NAMALWA (cell line): ENCODE measurements at regions not wholly inside any gene's neighbourhood (a gene's known extent, or its start where the extent isn't known, plus 50 kb on each side); places are given as distances from the start of the nearest gene placed in this dataset.
"Not testable (repeated sequence)": the region's sequence is repeated elsewhere in the genome, so short reads cannot be mapped to it uniquely, and the experiment has no call there.

Source experiments
- DNase-seq: peaks from one replicate; pipeline ENCODE4 v3.0.0-alpha.2; 2015; ENCODE audit warnings: low spot score

- no peak for DNase-seq
Measured at GRCh38 chr5:107772418-107773310, 101.9 kb upstream of the EFNA5 start.

- DNase-seq = no peak
Measured at GRCh38 chr5:107771926-107772325, 101.2 kb upstream of the EFNA5 start.

- no peak for DNase-seq
Measured at GRCh38 chr5:107770051-107770450, 99.3 kb upstream of the EFNA5 start.

- no peak for DNase-seq
Measured at GRCh38 chr5:107769519-107769918, 98.8 kb upstream of the EFNA5 start.

GRCh38 chr5:107766972-107767371 lies 96.2 kb upstream of the EFNA5 start:
- no peak for DNase-seq

GRCh38 chr5:107766439-107766838 lies 95.7 kb upstream of the EFNA5 start:
- no peak for DNase-seq

- no peak for DNase-seq
Measured at GRCh38 chr5:107765805-107766063, 95.0 kb upstream of the EFNA5 start.

GRCh38 chr5:107764976-107765804 lies 94.5 kb upstream of the EFNA5 start:
- no peak for DNase-seq

- DNase-seq = no peak
Measured at GRCh38 chr5:107764282-107764681, 93.5 kb upstream of the EFNA5 start.

GRCh38 chr5:107753427-107753826 lies 82.7 kb upstream of the EFNA5 start:
- DNase-seq = no peak

- DNase-seq = no peak
Measured at GRCh38 chr5:107744418-107745330, 73.9 kb upstream of the EFNA5 start.

- DNase-seq = no peak
Measured at GRCh38 chr5:107743373-107744000, 72.8 kb upstream of the EFNA5 start.

GRCh38 chr5:107739661-107740060 lies 68.9 kb upstream of the EFNA5 start:
- no peak for DNase-seq

- no peak for DNase-seq
Measured at GRCh38 chr5:107736638-107737037, 65.9 kb upstream of the EFNA5 start.

- not testable (repeated sequence) for DNase-seq
Measured at GRCh38 chr5:107736089-107736488, 65.4 kb upstream of the EFNA5 start.

GRCh38 chr5:107735558-107735957 lies 64.8 kb upstream of the EFNA5 start:
- DNase-seq = no peak

- no peak for DNase-seq
Measured at GRCh38 chr5:107726896-107727295, 56.2 kb upstream of the EFNA5 start.

- DNase-seq = no peak
Measured at GRCh38 chr5:107724642-107725041, 53.9 kb upstream of the EFNA5 start.

- not testable (repeated sequence) for DNase-seq
Measured at GRCh38 chr5:107721241-107721640, 50.5 kb upstream of the EFNA5 start.
